SK-N-SH (cell line): ENCODE measurements at regions not wholly inside any gene's neighbourhood (a gene's known extent, or its start where the extent isn't known, plus 50 kb on each side); places are given as distances from the start of the nearest gene placed in this dataset.
A peak's percentile ranks its signal among the peaks of the same experiment; 100 is the strongest.

Source experiments
- CTCF ChIA-PET: fragments of 300-600, 350-600 bp; formaldehyde crosslinking; extraction: SDS; loops from one replicate; lab custom pipeline; 2021; lab: Yijun Ruan, JAX
- POLR2A ChIA-PET: fragments of 350-600 bp; sonication (Branson Sonifier 250); formaldehyde crosslinking; extraction: SDS; loops from one replicate; lab custom pipeline; 2020; ENCODE audit warnings: antibody characterized with exemption, inconsistent platforms; lab: Yijun Ruan, JAX
- DNase-seq: peaks from one replicate; pipeline ENCODE4 v3.0.0; 2012
- H2AFZ ChIP-seq: fragments of 200-600 bp; sonication (generic); 2 replicates; pipeline ENCODE4 v1.8.1; 2016; ENCODE audit warnings: antibody characterized with exemption, mild to moderate bottlenecking, low read depth
- H3F3A ChIP-seq: fragments of 200-600 bp; sonication (generic); replicated peaks from 2 replicates; pipeline ENCODE3; 2016; ENCODE audit warnings: antibody characterized with exemption, mild to moderate bottlenecking; ENCODE audit not compliant: insufficient read depth
- H3K27ac ChIP-seq, 2 experiments: fragments of 200-500 bp in 1 of 2; fragments of 200-600 bp in 1 of 2; sonication (Bioruptor generic) in 1 of 2; sonication (generic), shearing (Covaris generic) in 1 of 2; 2 replicates each; pipeline versions ENCODE4 v1.5.1 to v1.6.1; 2014 to 2016; ENCODE audit warnings: low read depth in 2 of 2, inconsistent platforms in 1 of 2, low read length in 1 of 2, mild to moderate bottlenecking in 1 of 2, mixed read lengths in 1 of 2
- H3K27me3 ChIP-seq: fragments of 200-600 bp; sonication (generic), shearing (Covaris generic); 2 replicates; pipeline ENCODE4 v1.6.1; 2016; ENCODE audit warnings: mixed run types; ENCODE audit not compliant: insufficient read depth
- H3K36me3 ChIP-seq, 2 experiments: fragments of 200-500 bp in 1 of 2; fragments of 200-600 bp in 1 of 2; sonication (Bioruptor generic) in 1 of 2; sonication (generic) in 1 of 2; replicated peaks in 1 of 2; 2 replicates each; pipeline versions ENCODE3 to v1.5.1; 2014 to 2016; ENCODE audit warnings: low read length in 1 of 2, mild to moderate bottlenecking in 1 of 2; ENCODE audit not compliant: insufficient read depth in 2 of 2, control insufficient read depth in 1 of 2
- H3K4me1 ChIP-seq, 2 experiments: fragments of 200-500 bp in 1 of 2; fragments of 200-600 bp in 1 of 2; sonication (Bioruptor generic) in 1 of 2; sonication (generic), shearing (Covaris generic) in 1 of 2; 2 replicates each; pipeline versions ENCODE4 v1.5.1 to v1.6.1; 2014 to 2016; ENCODE audit warnings: low read depth in 1 of 2, low read length in 1 of 2, mixed run types in 1 of 2; ENCODE audit not compliant: insufficient read depth in 2 of 2, control insufficient read depth in 1 of 2
- H3K4me2 ChIP-seq: fragments of 200-600 bp; sonication (generic), shearing (Covaris generic); 2 replicates; pipeline ENCODE4 v1.6.1; 2017; ENCODE audit warnings: mixed run types
- H3K4me3 ChIP-seq, 2 experiments: fragments of 200-500 bp in 1 of 2; fragments of 200-600 bp in 1 of 2; sonication (Bioruptor generic) in 1 of 2; sonication (generic), shearing (Covaris generic) in 1 of 2; 2 replicates each; pipeline versions ENCODE4 v1.5.1 to v1.8.1; 2014 to 2016; ENCODE audit warnings: low read depth in 2 of 2, inconsistent platforms in 1 of 2, low read length in 1 of 2, mild to moderate bottlenecking in 1 of 2, mixed read lengths in 1 of 2, moderate library complexity in 1 of 2
- H3K79me2 ChIP-seq: fragments of 200-600 bp; sonication (generic); 2 replicates; pipeline ENCODE4 v1.8.1; 2017; ENCODE audit warnings: mild to moderate bottlenecking; ENCODE audit not compliant: insufficient read depth
- H3K9ac ChIP-seq: fragments of 200-600 bp; sonication (generic); 2 replicates; pipeline ENCODE4 v1.6.1; 2017; ENCODE audit warnings: mixed run types
- H3K9me2 ChIP-seq: fragments of 200-600 bp; sonication (generic); 2 replicates; pipeline ENCODE4 v1.6.1; 2017; ENCODE audit warnings: mixed run types
- H3K9me3 ChIP-seq: fragments of 200-600 bp; sonication (generic); 2 replicates; pipeline ENCODE4 v1.6.1; 2017; ENCODE audit warnings: mixed run types, mild to moderate bottlenecking, moderate library complexity
- H4K20me1 ChIP-seq: fragments of 200-600 bp; sonication (generic); 2 replicates; pipeline ENCODE4 v1.6.1; 2017; ENCODE audit warnings: mild to moderate bottlenecking, mixed run types; ENCODE audit not compliant: insufficient read depth
- CHD2 ChIP-seq: fragments of 150-350 bp; IDR thresholded peaks from 2 replicates; pipeline ENCODE4 v1.6.1; 2018; ENCODE audit warnings: low read length; ENCODE audit not compliant: partially characterized antibody
- ELF1 ChIP-seq: IDR thresholded peaks from 2 replicates; pipeline ENCODE4 v1.4.0; 2012
- EP300 ChIP-seq, 2 experiments: IDR thresholded peaks; 2 replicates each; pipeline versions ENCODE4 v1.4.0 to v1.6.1; 2012; ENCODE audit warnings: borderline replicate concordance in 1 of 2, low read depth in 1 of 2, low read length in 1 of 2
- EZH2phosphoT487 ChIP-seq: fragments of 200-600 bp; sonication (generic); IDR thresholded peaks from 2 replicates; pipeline ENCODE4 v1.6.1; 2017; ENCODE audit warnings: low read depth, mixed run types, mild to moderate bottlenecking, antibody characterized with exemption, moderate library complexity, borderline replicate concordance
- FOSL2 ChIP-seq: IDR thresholded peaks from 2 replicates; pipeline ENCODE4 v1.4.0; 2012; ENCODE audit warnings: low read depth, mild to moderate bottlenecking, moderate library complexity, borderline replicate concordance
- FOXJ3 ChIP-seq: sonication (generic); formaldehyde crosslinking; IDR thresholded peaks from 2 replicates; pipeline ENCODE4 v1.5.1; 2020; ENCODE audit warnings: mild to moderate bottlenecking, missing genetic modification reagents
- FOXM1 ChIP-seq: IDR thresholded peaks from 2 replicates; pipeline ENCODE4 v1.4.0; 2012; ENCODE audit warnings: low read depth, mild to moderate bottlenecking
- GABPA ChIP-seq: IDR thresholded peaks from 2 replicates; pipeline ENCODE4 v1.4.0; 2012; ENCODE audit warnings: low read depth, mild to moderate bottlenecking
- GATA2 ChIP-seq: sonication (generic); formaldehyde crosslinking; IDR thresholded peaks from 2 replicates; pipeline ENCODE4 v1.5.0; 2020; ENCODE audit warnings: mild to moderate bottlenecking, missing genetic modification reagents
- MEF2A ChIP-seq: IDR thresholded peaks from 2 replicates; pipeline ENCODE4 v1.4.0; 2012; ENCODE audit warnings: low read depth, borderline replicate concordance
- MXI1 ChIP-seq: IDR thresholded peaks from 2 replicates; pipeline ENCODE4 v1.6.1; 2012; ENCODE audit warnings: mild to moderate bottlenecking, low read depth, low read length, improper control_type of control experiment
- NFIC ChIP-seq: IDR thresholded peaks from 2 replicates; pipeline ENCODE4 v1.4.0; 2012; ENCODE audit warnings: borderline replicate concordance
- NRF1 ChIP-seq: IDR thresholded peaks from 2 replicates; pipeline ENCODE4 v1.6.1; 2012; ENCODE audit warnings: low read depth, mild to moderate bottlenecking, low read length
- POLR2AphosphoS5 ChIP-seq: IDR thresholded peaks from 2 replicates; pipeline ENCODE4 v1.6.1; 2012; ENCODE audit warnings: low read depth, low read length
- RAD21 ChIP-seq: IDR thresholded peaks from 2 replicates; pipeline ENCODE4 v1.6.1; 2012; ENCODE audit warnings: mild to moderate bottlenecking, low read length
- RCOR1 ChIP-seq: fragments of 150-350 bp; IDR thresholded peaks from 2 replicates; pipeline ENCODE4 v1.6.1; 2017; ENCODE audit warnings: antibody characterized with exemption, low read length
- RFX5 ChIP-seq: IDR thresholded peaks from 2 replicates; pipeline ENCODE4 v1.6.1; 2012; ENCODE audit warnings: mild to moderate bottlenecking, improper control_type of control experiment, low read length
- RXRA ChIP-seq: IDR thresholded peaks from 2 replicates; pipeline ENCODE4 v1.4.0; 2012; ENCODE audit warnings: low read depth, mild to moderate bottlenecking, borderline replicate concordance
- TAF1 ChIP-seq: IDR thresholded peaks from 2 replicates; pipeline ENCODE4 v1.6.1; 2012; ENCODE audit warnings: low read depth, mild to moderate bottlenecking, low read length, moderate library complexity, borderline replicate concordance
- TCF12 ChIP-seq: IDR thresholded peaks from 2 replicates; pipeline ENCODE4 v1.4.0; 2012
- YY1 ChIP-seq: IDR thresholded peaks from 2 replicates; pipeline ENCODE4 v1.4.0; 2012; ENCODE audit warnings: low read depth, mild to moderate bottlenecking
- WGBS: methylation state at CpG from one replicate; pipeline ENCODE4 v1.1.6; 2017; ENCODE audit warnings: low lambda C conversion rate; 5-methylcytosine and 5-hydroxymethylcytosine counted together
- TF ChIP-seq, protein P1 (sequence below): IDR thresholded peaks from 2 replicates; pipeline ENCODE4 v1.6.1; 2012; ENCODE audit warnings: mild to moderate bottlenecking, low read depth, low read length, moderate library complexity
- TF ChIP-seq, protein P2 (sequence below): IDR thresholded peaks from 2 replicates; pipeline ENCODE4; 2012
- TF ChIP-seq, protein P3 (sequence below): IDR thresholded peaks from 2 replicates; pipeline ENCODE4 v1.4.0; 2012; ENCODE audit warnings: low read depth, borderline replicate concordance
- TF ChIP-seq, protein P4 (sequence below): fragments of 150-350 bp; IDR thresholded peaks from 2 replicates; pipeline ENCODE4 v1.6.1; 2017; ENCODE audit warnings: antibody characterized with exemption, low read length, low read depth, borderline replicate concordance
- TF ChIP-seq, protein P5 (sequence below): IDR thresholded peaks from 2 replicates; pipeline ENCODE4 v1.4.0; 2012; ENCODE audit warnings: low read depth

DNA sequence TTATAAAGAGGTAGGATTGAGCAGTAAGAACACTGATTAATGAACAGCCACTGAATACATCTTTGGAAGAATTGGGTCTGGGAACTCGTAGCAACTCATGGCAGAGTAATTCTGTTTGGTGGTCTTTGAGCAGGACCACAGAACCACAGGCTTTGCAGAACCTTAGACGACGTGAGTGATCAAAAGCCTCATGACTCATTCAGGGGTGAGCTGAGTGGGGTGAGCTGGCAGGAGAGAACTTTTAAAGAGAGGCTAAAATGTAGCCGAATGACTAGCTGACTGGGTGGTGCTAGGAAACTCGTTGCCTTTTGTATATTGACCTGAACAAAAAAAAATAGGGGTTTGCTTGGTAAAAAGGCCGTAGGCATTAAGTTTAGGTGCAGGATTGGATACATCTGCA is 313.8 kb downstream of the TGFB2 start (continued):
- TF ChIP-seq TCF12 = peak; percentile 51; the same call in 1 of the 2 replicates
- TF ChIP-seq RAD21 = no peak

DNA sequence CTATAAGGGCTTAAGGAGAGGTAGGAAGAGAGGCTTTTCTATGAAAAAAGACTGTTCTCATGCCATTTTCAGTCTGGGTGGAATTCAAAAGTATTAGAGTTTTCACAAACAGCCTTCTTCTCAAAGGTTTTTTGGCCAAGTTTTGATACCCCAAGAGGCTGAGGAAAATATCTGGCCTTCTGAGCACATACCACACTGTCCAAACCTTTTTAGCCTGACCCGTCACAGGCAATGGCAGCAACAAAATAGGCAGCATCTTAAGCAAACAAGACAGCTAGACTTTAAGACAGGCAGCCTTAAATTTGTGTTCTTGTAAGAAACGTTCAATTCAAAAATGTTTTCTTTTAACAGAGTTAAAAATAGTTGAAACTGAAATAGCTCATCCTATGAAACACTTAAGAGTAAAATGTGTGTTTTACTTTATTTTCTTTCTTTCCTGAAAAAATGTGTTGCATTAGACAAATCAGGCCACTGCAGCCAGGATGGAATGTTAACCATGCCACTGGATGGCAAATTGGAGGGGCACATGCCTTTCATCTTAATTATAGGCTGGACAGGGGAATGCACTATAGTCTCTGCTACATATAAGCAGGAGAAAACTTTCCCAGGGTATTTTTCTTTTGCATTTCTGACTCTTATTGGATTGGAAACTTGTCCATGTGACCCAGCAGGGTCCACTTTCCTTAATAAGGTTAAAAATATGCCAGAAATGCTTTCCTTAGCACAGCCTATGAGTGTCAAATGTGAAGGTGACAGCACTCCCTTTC is 315.0 kb downstream of the TGFB2 start:
- no peaks in the 10 kb centered on the region for H3K79me2 ChIP-seq
- 19% methylated on average over 2 of the region's 2 CpGs for WGBS
- peaks cover 44% of the 10 kb centered on the region for H3F3A ChIP-seq
- H3K27ac ChIP-seq = peak overlapping the region; percentile 94 to 96
- DNase-seq = no peak
- no peaks in the 10 kb centered on the region for H3K9me2 ChIP-seq
- H3K36me3 ChIP-seq = no peaks in the 10 kb centered on the region
- peak overlapping the region; percentile 38 for H3K4me2 ChIP-seq
- H3K27me3 ChIP-seq = no peaks in the 10 kb centered on the region
- H4K20me1 ChIP-seq = no peaks in the 10 kb centered on the region
- no peak overlapping the region for H3K4me3 ChIP-seq
- peak overlapping the region; percentile 31 for H2AFZ ChIP-seq
- ChIA-PET CTCF (no interaction called here), POLR2A (no interaction called here)
- peaks cover 23 to 40% of the 10 kb centered on the region in 2 experiments for H3K4me1 ChIP-seq
- H3K9me3 ChIP-seq = no peaks in the 10 kb centered on the region
- H3K9ac ChIP-seq = peak overlapping the region; percentile 64
- TF ChIP-seq FOXJ3 (CRISPR knock-in tag) (no peak), FOSL2 (no peak), MXI1 (no peak), NFIC (peak; percentile 40), EP300 (IDR thresholded peaks at IDR 0.05; ENCODE audit: borderline replicate concordance in 1 of 2, low read depth in 1 of 2, low read length in 1 of 2) (peak in 1 of 2 experiments; percentile 87; a peak in 3 of 4 replicates), EZH2phosphoT487 (no peak), RAD21 (no peak), GATA2 (CRISPR knock-in tag) (no peak), MEF2A (0 out of 2 replicates have a peak, but pooled peaks have one; percentile 33), FOXM1 (peak; percentile 78), RFX5 (no peak), TAF1 (no peak), RXRA (0 out of 2 replicates have a peak, but pooled peaks have one; percentile 20), RCOR1 (no peak), YY1 (no peak), TCF12 (peak; percentile 92), NRF1 (no peak), GABPA (no peak), POLR2AphosphoS5 (no peak; the same call in 1 of the 2 replicates), CHD2 (no peak), ELF1 (0 out of 2 replicates have a peak, but pooled peaks have one; percentile 12)
- TF ChIP-seq, protein P1, sequence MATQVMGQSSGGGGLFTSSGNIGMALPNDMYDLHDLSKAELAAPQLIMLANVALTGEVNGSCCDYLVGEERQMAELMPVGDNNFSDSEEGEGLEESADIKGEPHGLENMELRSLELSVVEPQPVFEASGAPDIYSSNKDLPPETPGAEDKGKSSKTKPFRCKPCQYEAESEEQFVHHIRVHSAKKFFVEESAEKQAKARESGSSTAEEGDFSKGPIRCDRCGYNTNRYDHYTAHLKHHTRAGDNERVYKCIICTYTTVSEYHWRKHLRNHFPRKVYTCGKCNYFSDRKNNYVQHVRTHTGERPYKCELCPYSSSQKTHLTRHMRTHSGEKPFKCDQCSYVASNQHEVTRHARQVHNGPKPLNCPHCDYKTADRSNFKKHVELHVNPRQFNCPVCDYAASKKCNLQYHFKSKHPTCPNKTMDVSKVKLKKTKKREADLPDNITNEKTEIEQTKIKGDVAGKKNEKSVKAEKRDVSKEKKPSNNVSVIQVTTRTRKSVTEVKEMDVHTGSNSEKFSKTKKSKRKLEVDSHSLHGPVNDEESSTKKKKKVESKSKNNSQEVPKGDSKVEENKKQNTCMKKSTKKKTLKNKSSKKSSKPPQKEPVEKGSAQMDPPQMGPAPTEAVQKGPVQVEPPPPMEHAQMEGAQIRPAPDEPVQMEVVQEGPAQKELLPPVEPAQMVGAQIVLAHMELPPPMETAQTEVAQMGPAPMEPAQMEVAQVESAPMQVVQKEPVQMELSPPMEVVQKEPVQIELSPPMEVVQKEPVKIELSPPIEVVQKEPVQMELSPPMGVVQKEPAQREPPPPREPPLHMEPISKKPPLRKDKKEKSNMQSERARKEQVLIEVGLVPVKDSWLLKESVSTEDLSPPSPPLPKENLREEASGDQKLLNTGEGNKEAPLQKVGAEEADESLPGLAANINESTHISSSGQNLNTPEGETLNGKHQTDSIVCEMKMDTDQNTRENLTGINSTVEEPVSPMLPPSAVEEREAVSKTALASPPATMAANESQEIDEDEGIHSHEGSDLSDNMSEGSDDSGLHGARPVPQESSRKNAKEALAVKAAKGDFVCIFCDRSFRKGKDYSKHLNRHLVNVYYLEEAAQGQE = 0 out of 2 replicates have a peak, but pooled peaks have one; percentile 39
- TF ChIP-seq, protein P2, sequence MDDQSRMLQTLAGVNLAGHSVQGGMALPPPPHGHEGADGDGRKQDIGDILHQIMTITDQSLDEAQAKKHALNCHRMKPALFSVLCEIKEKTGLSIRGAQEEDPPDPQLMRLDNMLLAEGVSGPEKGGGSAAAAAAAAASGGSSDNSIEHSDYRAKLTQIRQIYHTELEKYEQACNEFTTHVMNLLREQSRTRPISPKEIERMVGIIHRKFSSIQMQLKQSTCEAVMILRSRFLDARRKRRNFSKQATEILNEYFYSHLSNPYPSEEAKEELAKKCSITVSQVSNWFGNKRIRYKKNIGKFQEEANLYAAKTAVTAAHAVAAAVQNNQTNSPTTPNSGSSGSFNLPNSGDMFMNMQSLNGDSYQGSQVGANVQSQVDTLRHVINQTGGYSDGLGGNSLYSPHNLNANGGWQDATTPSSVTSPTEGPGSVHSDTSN = peak; percentile 79
- TF ChIP-seq, protein P3, sequence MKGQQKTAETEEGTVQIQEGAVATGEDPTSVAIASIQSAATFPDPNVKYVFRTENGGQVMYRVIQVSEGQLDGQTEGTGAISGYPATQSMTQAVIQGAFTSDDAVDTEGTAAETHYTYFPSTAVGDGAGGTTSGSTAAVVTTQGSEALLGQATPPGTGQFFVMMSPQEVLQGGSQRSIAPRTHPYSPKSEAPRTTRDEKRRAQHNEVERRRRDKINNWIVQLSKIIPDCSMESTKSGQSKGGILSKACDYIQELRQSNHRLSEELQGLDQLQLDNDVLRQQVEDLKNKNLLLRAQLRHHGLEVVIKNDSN = no peak; the same call in 1 of the 2 replicates
- TF ChIP-seq, protein P4, sequence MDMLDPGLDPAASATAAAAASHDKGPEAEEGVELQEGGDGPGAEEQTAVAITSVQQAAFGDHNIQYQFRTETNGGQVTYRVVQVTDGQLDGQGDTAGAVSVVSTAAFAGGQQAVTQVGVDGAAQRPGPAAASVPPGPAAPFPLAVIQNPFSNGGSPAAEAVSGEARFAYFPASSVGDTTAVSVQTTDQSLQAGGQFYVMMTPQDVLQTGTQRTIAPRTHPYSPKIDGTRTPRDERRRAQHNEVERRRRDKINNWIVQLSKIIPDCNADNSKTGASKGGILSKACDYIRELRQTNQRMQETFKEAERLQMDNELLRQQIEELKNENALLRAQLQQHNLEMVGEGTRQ = no peak
- TF ChIP-seq, protein P5, sequence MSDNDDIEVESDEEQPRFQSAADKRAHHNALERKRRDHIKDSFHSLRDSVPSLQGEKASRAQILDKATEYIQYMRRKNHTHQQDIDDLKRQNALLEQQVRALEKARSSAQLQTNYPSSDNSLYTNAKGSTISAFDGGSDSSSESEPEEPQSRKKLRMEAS = no peak
